Activated CD8-positive, alpha-beta memory T cell treated with anti-CD3 and anti-CD28 coated beads, Interleukin-2, amount 10 ng/mL, durations not matched to agents 7 days and 5 days (primary cell): ENCODE measurements at regions not wholly inside any gene's neighbourhood (a gene's known extent, or its start where the extent isn't known, plus 50 kb on each side); places are given as distances from the start of the nearest gene placed in this dataset.
"Not testable (repeated sequence)": the region's sequence is repeated elsewhere in the genome, so short reads cannot be mapped to it uniquely, and the experiment has no call there.

Experiments
- ATAC-seq: fragments of 150-1000 bp; cut with Tn5 transposase; one replicate; pipeline ENCODE4 v1.10.0; 2021; ENCODE audit warnings: moderate library complexity
- CTCF ChIA-PET: fragments of 350-600 bp; sonication (Branson Sonifier 250); formaldehyde crosslinking; loops from one replicate; lab custom pipeline; 2021; ENCODE audit warnings: antibody characterized with exemption; lab: Charles Lee
- DNase-seq: peaks from one replicate; pipeline ENCODE4 v3.0.0-alpha.2; 2020
- H3K27ac Mint-ChIP-seq: one replicate; pipeline ENCODE4 v1.8.0; 2021; ENCODE audit warnings: mild to moderate bottlenecking, mixed read lengths
- H3K27me3 Mint-ChIP-seq: one replicate; pipeline ENCODE4 v1.8.0; 2021; ENCODE audit warnings: mixed read lengths
- H3K36me3 Mint-ChIP-seq: one replicate; pipeline ENCODE4 v1.8.0; 2021; ENCODE audit warnings: mild to moderate bottlenecking, mixed read lengths
- H3K4me1 Mint-ChIP-seq: one replicate; pipeline ENCODE4 v1.8.0; 2021; ENCODE audit warnings: mixed read lengths
- H3K4me3 Mint-ChIP-seq: one replicate; pipeline ENCODE4 v1.8.0; 2021; ENCODE audit warnings: mild to moderate bottlenecking, moderate library complexity, mixed read lengths
- H3K9me3 Mint-ChIP-seq: one replicate; pipeline ENCODE4 v1.8.0; 2022; ENCODE audit warnings: low read depth, mixed read lengths

GRCh38 chr5:29161399-29162291 lies 2031.8 kb upstream of the CDH6 start:
- no peak overlapping the region for H3K27ac Mint-ChIP-seq
- no peak for DNase-seq
- H3K9me3 Mint-ChIP-seq = peaks cover 5% of the 10 kb centered on the region
- ATAC-seq = no peak
- H3K4me3 Mint-ChIP-seq = no peak overlapping the region
- CTCF ChIA-PET = no interaction called here
- H3K4me1 Mint-ChIP-seq = no peaks in the 10 kb centered on the region
- no peaks in the 10 kb centered on the region for H3K27me3 Mint-ChIP-seq
- no peaks in the 10 kb centered on the region for H3K36me3 Mint-ChIP-seq

- no peak for ATAC-seq
- CTCF ChIA-PET = no interaction called here
These were observed 2035.5 kb upstream of the CDH6 start for GRCh38 chr5:29157975-29158374.

GRCh38 chr5:29150840-29151239 lies 2042.6 kb upstream of the CDH6 start:
- H3K4me3 Mint-ChIP-seq = no peak overlapping the region

More at GRCh38 chr5:29157975-29158374, 2035.5 kb upstream of the CDH6 start:
- no peaks in the 10 kb centered on the region for H3K36me3 Mint-ChIP-seq
- peaks cover 6% of the 10 kb centered on the region for H3K9me3 Mint-ChIP-seq
- DNase-seq = no peak
- H3K27me3 Mint-ChIP-seq = no peaks in the 10 kb centered on the region
- H3K27ac Mint-ChIP-seq = no peak overlapping the region
- no peak overlapping the region for H3K4me3 Mint-ChIP-seq
- no peaks in the 10 kb centered on the region for H3K4me1 Mint-ChIP-seq

DNA sequence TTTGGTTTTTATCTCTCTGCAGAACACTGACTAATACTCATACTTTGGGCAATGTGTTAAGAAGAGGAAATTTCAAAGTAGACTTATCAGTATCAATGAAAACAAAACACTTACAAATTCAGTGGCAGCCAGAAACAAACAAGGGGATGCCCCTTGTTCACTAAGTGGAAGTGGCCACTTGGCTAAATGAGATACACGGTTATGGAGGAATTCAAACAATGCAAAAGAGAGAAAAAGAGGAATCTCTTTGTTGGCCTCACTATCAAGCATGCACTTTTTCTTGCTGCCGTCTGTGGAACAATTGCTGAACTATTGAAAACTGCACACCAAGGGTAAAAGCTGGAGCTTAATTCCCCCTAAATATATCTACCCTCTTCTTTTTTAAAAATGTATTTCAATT lies 2044.9 kb upstream of the CDH6 start:
- no peak for ATAC-seq
- Mint-ChIP-seq H3K27me3 (no peaks in the 10 kb centered on the region), H3K9me3 (peaks cover 8% of the 10 kb centered on the region), H3K27ac (no peak overlapping the region), H3K4me3 (no peak overlapping the region), H3K36me3 (no peaks in the 10 kb centered on the region), H3K4me1 (no peaks in the 10 kb centered on the region)
- no peak for DNase-seq
- CTCF ChIA-PET = no interaction called here

More at GRCh38 chr5:29150840-29151239, 2042.6 kb upstream of the CDH6 start:
- CTCF ChIA-PET = no interaction called here
- Mint-ChIP-seq H3K27ac (no peak overlapping the region), H3K27me3 (no peaks in the 10 kb centered on the region), H3K36me3 (no peaks in the 10 kb centered on the region), H3K9me3 (peaks cover 8% of the 10 kb centered on the region), H3K4me1 (no peaks in the 10 kb centered on the region)
- no peak for DNase-seq
- no peak for ATAC-seq

- Mint-ChIP-seq H3K27me3 (no peaks in the 10 kb centered on the region), H3K27ac (no peak overlapping the region), H3K9me3 (peaks cover 4% of the 10 kb centered on the region), H3K36me3 (no peaks in the 10 kb centered on the region), H3K4me1 (no peaks in the 10 kb centered on the region), H3K4me3 (no peak overlapping the region)
- CTCF ChIA-PET = no interaction called here
- DNase-seq (no peak), ATAC-seq (no peak)
These were observed 2045.4 kb upstream of the CDH6 start for GRCh38 chr5:29148073-29148472.

DNA sequence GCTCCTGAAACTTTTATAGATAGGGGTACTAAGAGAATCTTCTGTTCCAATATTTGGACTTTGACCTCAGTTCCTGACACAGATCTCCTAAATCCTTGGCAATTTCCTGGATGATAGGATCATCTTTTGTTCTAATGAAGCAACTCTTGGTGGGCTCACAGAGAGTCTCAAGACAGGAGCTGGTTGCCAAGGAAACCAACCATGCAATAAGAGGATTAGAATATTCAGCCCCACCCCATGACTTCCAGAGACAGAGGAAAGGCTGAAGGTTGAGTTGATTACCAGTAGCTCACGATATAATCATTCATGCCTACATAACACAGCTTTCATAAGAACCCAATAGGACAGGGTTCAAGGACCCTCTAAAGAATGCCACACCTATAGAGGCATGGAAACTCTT lies 2050.2 kb upstream of the CDH6 start:
- H3K4me3 Mint-ChIP-seq = no peak overlapping the region
- H3K27ac Mint-ChIP-seq = no peak overlapping the region
- ATAC-seq = no peak
- H3K9me3 Mint-ChIP-seq = no peaks in the 10 kb centered on the region
- H3K36me3 Mint-ChIP-seq = no peaks in the 10 kb centered on the region
- CTCF ChIA-PET = no interaction called here
- no peak for DNase-seq
- H3K27me3 Mint-ChIP-seq = no peaks in the 10 kb centered on the region
- no peaks in the 10 kb centered on the region for H3K4me1 Mint-ChIP-seq

DNA sequence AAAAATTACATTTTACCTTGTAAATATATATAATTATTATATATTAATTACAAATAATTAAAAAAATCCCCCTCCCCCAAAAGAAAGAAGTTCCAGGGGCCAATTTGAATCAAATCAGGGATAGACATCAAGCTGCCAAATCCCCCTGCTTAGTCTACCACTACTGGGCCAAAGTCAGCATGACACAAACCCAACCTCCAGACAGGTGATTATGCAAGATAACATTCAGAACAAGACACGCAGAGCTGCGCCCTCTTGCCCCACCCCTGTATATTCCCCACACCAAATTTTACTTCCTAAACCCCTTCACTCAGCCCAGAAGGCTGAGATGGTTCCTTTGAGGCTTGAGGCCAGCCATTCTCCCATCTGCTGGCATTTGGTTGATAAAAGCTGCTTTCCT lies 2059.1 kb upstream of the CDH6 start:
- no peak for DNase-seq
- no peaks in the 10 kb centered on the region for H3K4me1 Mint-ChIP-seq
- no peak for ATAC-seq
- H3K36me3 Mint-ChIP-seq = no peaks in the 10 kb centered on the region
- no peak overlapping the region for H3K27ac Mint-ChIP-seq
- no peak overlapping the region for H3K4me3 Mint-ChIP-seq
- no peaks in the 10 kb centered on the region for H3K27me3 Mint-ChIP-seq
- CTCF ChIA-PET = no interaction called here
- peaks cover 8% of the 10 kb centered on the region for H3K9me3 Mint-ChIP-seq

GRCh38 chr5:29131285-29131684 lies 2062.2 kb upstream of the CDH6 start:
- Mint-ChIP-seq H3K36me3 (no peaks in the 10 kb centered on the region), H3K4me1 (no peaks in the 10 kb centered on the region), H3K9me3 (peaks cover 7% of the 10 kb centered on the region), H3K27ac (no peak overlapping the region), H3K4me3 (no peak overlapping the region), H3K27me3 (no peaks in the 10 kb centered on the region)
- ATAC-seq (no peak), DNase-seq (no peak)
- CTCF ChIA-PET = no interaction called here

GRCh38 chr5:29130786-29131185 lies 2062.7 kb upstream of the CDH6 start:
- ATAC-seq (no peak), DNase-seq (no peak)
- CTCF ChIA-PET = no interaction called here
- H3K27ac Mint-ChIP-seq = no peak overlapping the region
- H3K4me3 Mint-ChIP-seq = no peak overlapping the region
- H3K4me1 Mint-ChIP-seq = no peaks in the 10 kb centered on the region
- no peaks in the 10 kb centered on the region for H3K36me3 Mint-ChIP-seq
- H3K27me3 Mint-ChIP-seq = no peaks in the 10 kb centered on the region
- peaks cover 7% of the 10 kb centered on the region for H3K9me3 Mint-ChIP-seq

DNA sequence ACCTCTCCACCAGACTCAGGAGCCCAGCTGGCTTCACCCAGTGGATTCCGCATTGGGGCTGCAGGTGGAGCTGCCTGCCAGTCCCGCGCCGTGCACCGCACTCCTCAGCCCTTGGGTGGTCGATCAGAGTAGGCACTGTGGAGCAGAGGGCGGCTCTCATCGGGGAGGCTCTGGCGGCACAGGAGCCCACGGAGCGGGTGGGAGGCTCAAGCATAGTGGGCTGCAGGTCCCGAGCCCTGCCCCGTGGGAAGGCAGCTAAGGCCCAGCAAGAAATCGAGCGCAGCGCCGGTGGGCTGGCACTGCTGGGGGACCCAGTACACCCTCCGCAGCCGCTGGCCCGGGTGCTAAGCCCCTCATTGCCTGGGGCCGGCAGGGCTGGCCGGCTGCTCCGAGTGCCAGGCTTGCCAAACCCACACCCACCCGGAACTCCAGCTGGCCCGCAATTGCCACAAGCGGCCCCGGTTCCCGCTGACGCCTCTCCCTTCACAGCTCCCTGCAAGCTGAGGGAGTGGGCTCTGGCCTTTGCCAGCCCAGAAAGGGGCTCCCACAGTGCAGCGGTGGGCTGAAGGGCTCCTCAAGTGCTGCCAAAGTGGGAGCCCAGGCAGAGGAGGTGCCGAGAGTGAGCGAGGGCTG lies 2065.8 kb upstream of the CDH6 start:
- H3K36me3 Mint-ChIP-seq, ATAC-seq, CTCF ChIA-PET, H3K9me3 Mint-ChIP-seq, H3K27me3 Mint-ChIP-seq, H3K27ac Mint-ChIP-seq, H3K4me3 Mint-ChIP-seq, H3K4me1 Mint-ChIP-seq, DNase-seq: not testable (repeated sequence)

DNA sequence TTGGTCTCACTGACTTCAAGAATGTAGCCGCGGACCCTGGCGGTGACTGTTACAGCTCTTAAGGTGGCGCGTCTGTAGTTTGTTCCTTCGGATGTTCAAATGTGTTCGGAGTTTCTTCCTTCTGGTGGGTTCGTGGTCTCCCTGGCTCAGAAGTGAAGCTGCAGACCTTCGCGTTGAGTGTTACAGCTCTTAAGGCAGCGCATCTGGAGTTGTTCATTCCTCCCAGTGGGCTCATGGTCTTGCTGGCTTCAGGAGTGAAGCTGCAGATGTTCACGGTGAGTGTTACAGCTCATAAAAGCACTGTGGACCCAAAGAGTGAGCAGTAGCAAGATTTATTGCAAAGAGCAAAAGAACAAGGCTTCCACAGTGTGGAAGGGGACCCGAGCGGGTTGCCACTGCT lies 2067.0 kb upstream of the CDH6 start:
- CTCF ChIA-PET, H3K4me3 Mint-ChIP-seq, H3K36me3 Mint-ChIP-seq, DNase-seq, H3K27ac Mint-ChIP-seq, H3K4me1 Mint-ChIP-seq, H3K9me3 Mint-ChIP-seq, ATAC-seq, H3K27me3 Mint-ChIP-seq: not testable (repeated sequence)

DNA sequence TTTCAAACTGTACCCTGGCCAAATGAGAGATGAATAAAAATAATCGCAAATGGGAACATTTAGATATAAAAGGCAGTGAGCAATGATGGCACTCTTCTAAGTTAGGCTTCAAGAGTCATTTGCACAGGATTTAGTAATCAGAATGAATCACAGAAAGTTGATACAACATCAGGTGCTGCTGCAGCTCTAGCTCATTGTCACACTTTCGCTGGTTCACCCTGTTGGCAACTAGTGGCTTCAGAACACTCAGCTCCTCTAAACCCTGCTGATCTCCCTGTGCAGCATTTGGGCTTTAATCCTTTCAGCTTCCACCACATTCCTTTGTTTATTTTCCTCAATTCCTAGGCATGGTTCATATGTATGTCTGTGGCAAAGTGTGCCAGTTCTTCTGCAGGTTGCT lies 2071.2 kb upstream of the CDH6 start:
- H3K27me3 Mint-ChIP-seq = no peaks in the 10 kb centered on the region
- H3K4me1 Mint-ChIP-seq = no peaks in the 10 kb centered on the region
- peaks cover 8% of the 10 kb centered on the region for H3K9me3 Mint-ChIP-seq
- ATAC-seq (no peak), DNase-seq (no peak)
- CTCF ChIA-PET = no interaction called here
- H3K27ac Mint-ChIP-seq = no peak overlapping the region
- H3K4me3 Mint-ChIP-seq = no peak overlapping the region
- no peaks in the 10 kb centered on the region for H3K36me3 Mint-ChIP-seq

- ATAC-seq = no peak
- Mint-ChIP-seq H3K36me3 (no peaks in the 10 kb centered on the region), H3K9me3 (peaks cover 11% of the 10 kb centered on the region), H3K4me3 (no peak overlapping the region), H3K27me3 (no peaks in the 10 kb centered on the region), H3K27ac (no peak overlapping the region), H3K4me1 (no peaks in the 10 kb centered on the region)
- CTCF ChIA-PET = no interaction called here
- DNase-seq = no peak
These were observed 2076.0 kb upstream of the CDH9 start for GRCh38 chr5:29114331-29114768.

GRCh38 chr5:29113516-29113915 lies 2075.1 kb upstream of the CDH9 start:
- ATAC-seq (no peak), DNase-seq (no peak)
- H3K27ac Mint-ChIP-seq = no peak overlapping the region
- no peaks in the 10 kb centered on the region for H3K36me3 Mint-ChIP-seq
- no peak overlapping the region for H3K4me3 Mint-ChIP-seq
- H3K9me3 Mint-ChIP-seq = peaks cover 9% of the 10 kb centered on the region
- H3K4me1 Mint-ChIP-seq = no peaks in the 10 kb centered on the region
- H3K27me3 Mint-ChIP-seq = no peaks in the 10 kb centered on the region
- CTCF ChIA-PET = no interaction called here
